A549 (cell line): ENCODE measurements at regions not wholly inside any gene's neighbourhood (a gene's known extent, or its start where the extent isn't known, plus 50 kb on each side); places are given as distances from the start of the nearest gene placed in this dataset.

ENCODE experiments used
- ATAC-seq, 2 experiments: fragments of 200-7000 bp in 1 of 2; fragments of >200 bp in 1 of 2; cut with Nextera tagmentation in 1 of 2; cut with Tn5 transposase in 1 of 2; 3 replicates each; pipeline versions ENCODE4 v1.8.0 to v1.9.1; 2018 to 2020; ENCODE audit warnings: mild to moderate bottlenecking in 1 of 2, moderate library complexity in 1 of 2
- CTCF ChIA-PET: fragments of 300-600 bp; sonication (Branson Sonifier 250); formaldehyde crosslinking; extraction: SDS; loops from one replicate; lab custom pipeline; 2021; ENCODE audit warnings: antibody characterized with exemption, inconsistent platforms; lab: Yijun Ruan, JAX
- POLR2A ChIA-PET: fragments of 350-600 bp; formaldehyde crosslinking; extraction: SDS; loops from one replicate; lab custom pipeline; 2021; ENCODE audit warnings: antibody characterized with exemption, inconsistent platforms; lab: Yijun Ruan, JAX
- DNase-seq, 2 experiments: peaks; one replicate each; pipeline versions ENCODE4 v3.0.0 to v3.0.0-alpha.2; 2011 to 2016; ENCODE audit warnings: low read depth in 1 of 2, low spot score in 1 of 2
- FAIRE-seq: peaks from 2 replicates; lab custom pipeline; 2011; peaks lifted over from hg19 to GRCh38; lab: Jason Lieb, UNC
- H3K27ac ChIP-seq, 2 experiments: fragments of >200 bp; sonication (Bioruptor Twin); formaldehyde crosslinking; 3 replicates each; pipeline ENCODE4 v1.5.1; 2016 to 2017
- H3K4me1 ChIP-seq: fragments of >200 bp; sonication (Bioruptor Twin); formaldehyde crosslinking; 3 replicates; pipeline ENCODE4 v1.6.1; 2016
- H3K4me2 ChIP-seq: fragments of >200 bp; sonication (Bioruptor Twin); formaldehyde crosslinking; 3 replicates; pipeline ENCODE4 v1.6.1; 2016
- H3K4me3 ChIP-seq: fragments of >200 bp; sonication (Bioruptor Twin); formaldehyde crosslinking; 3 replicates; pipeline ENCODE4 v1.5.1; 2016
- H3K9me3 ChIP-seq: fragments of >200 bp; sonication (Bioruptor Twin); formaldehyde crosslinking; 3 replicates; pipeline ENCODE4 v1.6.1; 2016
- BCL3 ChIP-seq: fragments of >200 bp; sonication (Bioruptor Twin); formaldehyde crosslinking; IDR thresholded peaks from 3 replicates; pipeline ENCODE4 v1.6.1; 2016
- BHLHE40 ChIP-seq: IDR thresholded peaks from 2 replicates; pipeline ENCODE4 v1.6.1; 2012; ENCODE audit warnings: low read depth, low read length, inconsistent platforms
- ESRRA ChIP-seq: fragments of 150-350 bp; IDR thresholded peaks from 2 replicates; pipeline ENCODE4 v1.6.1; 2014; ENCODE audit warnings: mild to moderate bottlenecking, low read length, borderline replicate concordance
- FOSB ChIP-seq: fragments of 250-450 bp; sonication (Bioruptor Pico); IDR thresholded peaks from 2 replicates; pipeline ENCODE4 v1.5.0; 2020; ENCODE audit warnings: mild to moderate bottlenecking, moderate library complexity
- GATA3 ChIP-seq: IDR thresholded peaks from 2 replicates; pipeline ENCODE4 v1.6.1; 2012; ENCODE audit warnings: borderline replicate concordance
- HOXB13 ChIP-seq: fragments of 250-450 bp; sonication (Bioruptor Pico); IDR thresholded peaks from 2 replicates; pipeline ENCODE4 v1.5.0; 2020; ENCODE audit warnings: low read depth, mild to moderate bottlenecking, moderate library complexity
- HOXB5 ChIP-seq: fragments of 250-450 bp; sonication (Bioruptor Pico); IDR thresholded peaks from 2 replicates; pipeline ENCODE4 v1.5.0; 2020; ENCODE audit warnings: mild to moderate bottlenecking, moderate library complexity
- KDM5A ChIP-seq: fragments of 200-600 bp; sonication (generic); IDR thresholded peaks from 2 replicates; pipeline ENCODE4 v1.6.1; 2016; ENCODE audit warnings: antibody characterized with exemption, mild to moderate bottlenecking
- MYC ChIP-seq: IDR thresholded peaks from 2 replicates; pipeline ENCODE4 v1.6.1; 2012; ENCODE audit warnings: mild to moderate bottlenecking, inconsistent platforms, low read length, improper control_type of control experiment, borderline replicate concordance
- POLR2A ChIP-seq: IDR thresholded peaks from 2 replicates; pipeline ENCODE4 v1.6.1; 2012; ENCODE audit warnings: mild to moderate bottlenecking, low read length
- RARB ChIP-seq: fragments of 250-450 bp; sonication (Bioruptor Pico); IDR thresholded peaks from 2 replicates; pipeline ENCODE4 v1.8.0; 2021; ENCODE audit warnings: mild to moderate bottlenecking, moderate library complexity
- REST ChIP-seq: fragments of 200-600 bp; sonication (generic); IDR thresholded peaks from 2 replicates; pipeline ENCODE4 v1.6.1; 2016; ENCODE audit warnings: antibody characterized with exemption, mild to moderate bottlenecking, moderate library complexity
- TFCP2L1 ChIP-seq: fragments of 250-450 bp; sonication (Bioruptor Pico); IDR thresholded peaks from 2 replicates; pipeline ENCODE4 v1.5.0; 2021; ENCODE audit warnings: mild to moderate bottlenecking
- TP53 ChIP-seq: fragments of 250-450 bp; sonication (Bioruptor Pico); IDR thresholded peaks from 2 replicates; pipeline ENCODE4 v1.5.0; 2021; ENCODE audit warnings: mild to moderate bottlenecking, moderate library complexity
- ZC3H11A ChIP-seq: fragments of 450-650 bp; IDR thresholded peaks from 2 replicates; pipeline ENCODE4 v1.6.1; 2014; ENCODE audit warnings: antibody characterized with exemption, mild to moderate bottlenecking
- ZSCAN20 ChIP-seq: fragments of 250-450 bp; sonication (Bioruptor Pico); IDR thresholded peaks from 2 replicates; pipeline ENCODE4 v1.8.0; 2022; ENCODE audit warnings: mild to moderate bottlenecking, moderate library complexity
- WGBS: methylation state at CpG from one replicate; pipeline ENCODE4 v1.1.6; 2017; ENCODE audit errors: missing lambda C conversion rate; 5-methylcytosine and 5-hydroxymethylcytosine counted together
- TF ChIP-seq, protein P1 (sequence below): fragments of 150-350 bp; IDR thresholded peaks from 2 replicates; pipeline ENCODE4 v1.6.1; 2014; ENCODE audit warnings: low read depth, mild to moderate bottlenecking, low read length
- TF ChIP-seq, protein P2 (sequence below): fragments of 250-450 bp; sonication (Bioruptor Pico); IDR thresholded peaks from 2 replicates; pipeline ENCODE4 v1.5.0; 2020; ENCODE audit warnings: low read depth, mild to moderate bottlenecking, moderate library complexity
- TF ChIP-seq, protein P3 (sequence below): IDR thresholded peaks from 2 replicates; pipeline ENCODE4 v1.6.1; 2012
- TF ChIP-seq, protein P4 (sequence below): fragments of 450-650 bp; IDR thresholded peaks from 2 replicates; pipeline ENCODE4 v1.6.1; 2014; ENCODE audit warnings: antibody characterized with exemption

DNA sequence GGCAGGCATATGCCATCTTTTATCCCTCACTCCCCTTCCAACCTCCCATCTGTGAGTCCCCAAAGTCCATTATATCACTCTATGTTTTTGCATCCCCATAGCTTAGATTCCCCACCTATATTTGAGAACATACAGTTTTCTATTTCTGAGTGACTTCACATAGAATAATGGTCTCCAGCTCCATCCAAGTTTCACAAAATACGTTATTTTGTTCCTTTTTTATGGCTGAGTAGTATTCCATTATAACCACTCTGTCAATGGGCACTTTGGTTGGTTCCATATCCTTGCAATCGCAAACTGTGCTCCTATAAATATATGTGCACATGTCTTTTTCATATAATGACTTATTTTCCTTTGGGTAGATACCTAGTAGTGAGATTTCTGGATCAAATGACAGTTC, 178.6 kb downstream of the GAS1 start:
- no peak for DNase-seq
- Histone ChIP-seq H3K4me1 (no peaks in the 10 kb centered on the region), H3K9me3 (no peaks in the 10 kb centered on the region), H3K27ac (no peak overlapping the region), H3K4me3 (no peak overlapping the region), H3K4me2 (no peak overlapping the region)
- TF ChIP-seq BHLHE40: no peak
- no peak for TF ChIP-seq REST
- TF ChIP-seq GATA3: no peak
- no peak for TF ChIP-seq BCL3
- TF ChIP-seq ZC3H11A: no peak
- no peak for TF ChIP-seq ZSCAN20 (CRISPR knock-in tag)
- TF ChIP-seq HOXB5: no peak
- TF ChIP-seq POLR2A: no peak
- TF ChIP-seq, protein P1, sequence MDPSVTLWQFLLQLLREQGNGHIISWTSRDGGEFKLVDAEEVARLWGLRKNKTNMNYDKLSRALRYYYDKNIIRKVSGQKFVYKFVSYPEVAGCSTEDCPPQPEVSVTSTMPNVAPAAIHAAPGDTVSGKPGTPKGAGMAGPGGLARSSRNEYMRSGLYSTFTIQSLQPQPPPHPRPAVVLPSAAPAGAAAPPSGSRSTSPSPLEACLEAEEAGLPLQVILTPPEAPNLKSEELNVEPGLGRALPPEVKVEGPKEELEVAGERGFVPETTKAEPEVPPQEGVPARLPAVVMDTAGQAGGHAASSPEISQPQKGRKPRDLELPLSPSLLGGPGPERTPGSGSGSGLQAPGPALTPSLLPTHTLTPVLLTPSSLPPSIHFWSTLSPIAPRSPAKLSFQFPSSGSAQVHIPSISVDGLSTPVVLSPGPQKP: no peak
- no peak for TF ChIP-seq FOSB (CRISPR knock-in tag)
- no peak for TF ChIP-seq KDM5A
- no peak for TF ChIP-seq MYC
- TF ChIP-seq HOXB13: no peak
- TF ChIP-seq TFCP2L1 (CRISPR knock-in tag): no peak
- TF ChIP-seq, protein P2, sequence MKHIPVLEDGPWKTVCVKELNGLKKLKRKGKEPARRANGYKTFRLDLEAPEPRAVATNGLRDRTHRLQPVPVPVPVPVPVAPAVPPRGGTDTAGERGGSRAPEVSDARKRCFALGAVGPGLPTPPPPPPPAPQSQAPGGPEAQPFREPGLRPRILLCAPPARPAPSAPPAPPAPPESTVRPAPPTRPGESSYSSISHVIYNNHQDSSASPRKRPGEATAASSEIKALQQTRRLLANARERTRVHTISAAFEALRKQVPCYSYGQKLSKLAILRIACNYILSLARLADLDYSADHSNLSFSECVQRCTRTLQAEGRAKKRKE (CRISPR knock-in tag): no peak
- TF ChIP-seq RARB (CRISPR knock-in tag): no peak
- TF ChIP-seq ESRRA: no peak
- TF ChIP-seq, protein P3, sequence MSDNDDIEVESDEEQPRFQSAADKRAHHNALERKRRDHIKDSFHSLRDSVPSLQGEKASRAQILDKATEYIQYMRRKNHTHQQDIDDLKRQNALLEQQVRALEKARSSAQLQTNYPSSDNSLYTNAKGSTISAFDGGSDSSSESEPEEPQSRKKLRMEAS: no peak
- TF ChIP-seq TP53 (CRISPR knock-in tag): no peak
- FAIRE-seq: no peak
- ATAC-seq: no peak
- POLR2A ChIA-PET: no interaction called here
- CTCF ChIA-PET: interaction anchor here (0.6 kb wide), 1 partner anchor 334 kb away, joined by 3 read pairs; no protein-coding TSS in a partner anchor
- WGBS: 0% methylated on average over 2 of the region's 2 CpGs

DNA sequence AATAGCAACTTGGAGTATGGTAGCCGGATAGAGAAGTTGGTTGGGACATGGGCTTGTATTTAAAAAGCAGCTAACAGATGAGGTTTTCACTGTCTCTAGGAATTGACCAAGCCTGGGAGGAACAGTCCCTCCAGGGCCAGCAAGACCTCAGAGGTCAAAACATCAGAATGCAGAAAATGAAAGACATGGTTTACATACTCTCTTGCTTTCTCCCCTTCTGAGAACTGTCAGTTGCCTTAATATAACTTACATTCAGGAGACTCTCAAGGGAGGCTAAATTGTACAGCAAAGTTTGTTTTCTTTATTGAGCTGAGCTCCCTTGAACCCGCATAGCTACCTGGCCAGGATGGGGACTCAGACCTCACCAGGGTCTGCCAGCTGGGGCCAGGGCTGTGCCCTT, 179.3 kb downstream of the GAS1 start:
- Histone ChIP-seq H3K4me1 (no peaks in the 10 kb centered on the region), H3K4me3 (no peak overlapping the region), H3K9me3 (no peaks in the 10 kb centered on the region), H3K4me2 (no peak overlapping the region), H3K27ac (no peak overlapping the region)
- POLR2A ChIA-PET: no interaction called here
- CTCF ChIA-PET: interaction anchor here (0.6 kb wide), 1 partner anchor 333 kb away, joined by 3 read pairs; no protein-coding TSS in a partner anchor
- TF ChIP-seq, protein P4, sequence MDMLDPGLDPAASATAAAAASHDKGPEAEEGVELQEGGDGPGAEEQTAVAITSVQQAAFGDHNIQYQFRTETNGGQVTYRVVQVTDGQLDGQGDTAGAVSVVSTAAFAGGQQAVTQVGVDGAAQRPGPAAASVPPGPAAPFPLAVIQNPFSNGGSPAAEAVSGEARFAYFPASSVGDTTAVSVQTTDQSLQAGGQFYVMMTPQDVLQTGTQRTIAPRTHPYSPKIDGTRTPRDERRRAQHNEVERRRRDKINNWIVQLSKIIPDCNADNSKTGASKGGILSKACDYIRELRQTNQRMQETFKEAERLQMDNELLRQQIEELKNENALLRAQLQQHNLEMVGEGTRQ: no peak
- TF ChIP-seq BCL3: no peak
- FAIRE-seq (no peak), ATAC-seq (no peak), DNase-seq (no peak)
- 47% methylated on average over 2 of the region's 2 CpGs for WGBS
